ENCODE measurements at regions not wholly inside any gene's neighbourhood (a gene's known extent, or its start where the extent isn't known, plus 50 kb on each side); places are given as distances from the start of the nearest gene placed in this dataset.

DNA sequence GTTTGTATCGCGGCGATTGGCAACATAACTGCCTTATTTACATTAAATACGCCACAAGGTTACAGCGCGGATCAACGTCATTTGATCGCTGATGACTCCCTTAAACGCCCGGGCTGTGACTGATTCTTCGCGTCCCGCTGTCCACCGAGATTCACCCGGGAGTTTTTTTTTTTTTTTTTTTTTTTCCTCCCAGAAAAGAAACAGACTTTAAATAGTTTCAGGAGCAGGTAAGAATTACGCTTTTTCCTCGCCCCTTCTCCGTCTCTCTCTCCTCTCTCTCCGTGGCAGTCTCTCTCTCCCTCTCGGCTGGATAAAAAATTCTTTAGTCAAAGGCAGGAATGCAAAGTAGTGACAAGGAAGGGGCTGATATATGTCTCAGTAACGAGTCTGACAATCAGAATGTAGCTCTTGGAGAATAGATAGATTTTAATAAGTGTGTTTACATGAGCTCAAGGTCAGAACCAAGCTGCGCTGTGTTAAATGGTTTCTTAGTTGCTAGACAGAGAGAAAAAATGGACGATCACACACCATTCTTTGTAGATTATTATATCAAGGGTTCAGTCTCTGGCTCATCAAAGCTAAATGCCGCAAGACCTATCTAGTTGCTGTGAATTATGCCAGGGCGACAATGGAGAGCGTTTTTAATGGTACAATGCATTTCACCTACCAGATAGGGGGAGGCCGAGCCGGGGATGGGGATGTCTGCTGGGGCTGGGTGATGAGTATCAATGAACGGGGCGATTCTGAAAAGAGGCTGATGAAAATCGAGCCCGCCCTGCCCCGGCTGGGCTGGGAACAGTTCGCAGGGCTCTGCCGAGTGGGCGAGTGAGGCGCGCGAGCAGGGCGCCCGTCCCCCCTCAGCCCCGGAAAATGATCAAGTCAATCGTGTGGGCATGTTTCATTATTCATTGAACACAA, 147.2 kb upstream of the ZNF536 start:
- Histone ChIP-seq H3K9me3 (ENCODE audit: control insufficient read depth in 4 of 4, low read length in 3 of 4) (no peaks in the 10 kb centered on the region), H3K36me3 (ENCODE audit: control insufficient read depth in 4 of 4, insufficient read depth in 3 of 4, low read depth in 1 of 4, low read length in 3 of 4) (no peaks in the 10 kb centered on the region), H3K4me1 (ENCODE audit: control insufficient read depth in 4 of 4, insufficient read depth in 4 of 4, low read length in 3 of 4) (peaks cover 14 to 32% (median 25%) of the 10 kb centered on the region in 4 donors), H3K9ac (ENCODE audit: low read depth in 1 of 2, low read length in 2 of 2) (no peak overlapping the region), H3K27me3 (ENCODE audit: control insufficient read depth in 4 of 4, insufficient read depth in 4 of 4, low read length in 3 of 4) (peaks cover 2 to 20% (median 7%) of the 10 kb centered on the region in 4 donors), H3K27ac (ENCODE audit: low read depth in 1 of 2, low read length in 2 of 2) (no peak overlapping the region), H3K4me3 (ENCODE audit: low read depth in 1 of 3, low read length in 3 of 3) (peak overlapping the region in 1 of 3 donors; percentile 70)
- no peak for TF ChIP-seq SP1 (IDR thresholded peaks at IDR 0.05)
- WGBS: 4% methylated on average over 43 of the region's 43 CpGs
- no peak for DNase-seq (ENCODE audit: low spot score)

DNA sequence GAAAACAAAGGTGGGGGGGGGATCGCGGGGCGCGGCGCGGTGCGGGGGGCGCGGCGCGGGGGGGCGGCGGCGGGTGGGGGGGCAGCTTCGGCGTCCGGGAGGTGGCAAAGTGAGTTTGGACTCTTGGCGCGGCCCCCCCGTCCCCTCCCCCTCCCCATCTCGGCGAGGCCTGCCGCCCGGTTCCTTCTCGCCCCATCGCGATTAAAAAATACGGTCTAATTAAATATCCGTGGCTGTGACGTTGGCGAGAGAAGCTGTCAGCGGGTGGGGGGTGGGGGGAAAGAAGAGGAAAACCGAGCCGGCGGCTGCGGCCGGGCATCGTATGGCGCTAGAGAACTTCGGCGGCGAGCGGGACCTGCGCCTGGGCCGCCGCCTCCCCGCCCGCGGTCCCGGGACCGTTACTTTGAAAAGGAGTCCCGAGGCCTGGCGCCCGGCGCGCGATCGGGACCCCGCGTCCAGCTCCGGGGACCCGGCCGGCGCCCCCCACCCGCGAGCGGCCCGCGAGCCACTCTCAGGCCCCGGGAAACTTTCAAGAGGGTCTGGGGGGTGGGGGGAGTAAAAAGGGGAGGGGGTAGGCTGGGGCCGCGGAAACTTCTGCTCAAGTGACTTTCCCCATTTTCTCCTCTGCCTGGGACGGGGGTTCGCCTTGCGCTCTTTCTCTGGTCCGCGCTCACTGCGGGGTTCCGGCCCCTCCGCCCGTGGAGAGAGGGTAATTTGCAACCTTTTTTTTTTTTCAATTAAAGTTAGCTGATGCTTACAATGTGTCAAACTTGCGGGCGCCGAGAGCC, 146.3 kb upstream of the ZNF536 start:
- H3K4me1 ChIP-seq (ENCODE audit: control insufficient read depth in 4 of 4, insufficient read depth in 4 of 4, low read length in 3 of 4): peaks cover 14 to 32% (median 25%) of the 10 kb centered on the region in 4 donors
- H3K27ac ChIP-seq (ENCODE audit: low read depth in 1 of 2, low read length in 2 of 2): no peak overlapping the region
- no peak for DNase-seq (ENCODE audit: low spot score)
- peak overlapping the region in 1 of 3 donors; percentile 70 for H3K4me3 ChIP-seq (ENCODE audit: low read depth in 1 of 3, low read length in 3 of 3)
- H3K9ac ChIP-seq (ENCODE audit: low read depth in 1 of 2, low read length in 2 of 2): no peak overlapping the region
- WGBS: 4% methylated on average over 84 of the region's 84 CpGs
- H3K9me3 ChIP-seq (ENCODE audit: control insufficient read depth in 4 of 4, low read length in 3 of 4): no peaks in the 10 kb centered on the region
- H3K27me3 ChIP-seq (ENCODE audit: control insufficient read depth in 4 of 4, insufficient read depth in 4 of 4, low read length in 3 of 4): peaks cover 2 to 20% (median 6%) of the 10 kb centered on the region in 4 donors
- TF ChIP-seq MAX (IDR thresholded peaks at IDR 0.05): no peak
- TF ChIP-seq GABPA (IDR thresholded peaks at IDR 0.05 in 1 of 2, conservative IDR thresholded peaks at IDR 0.05 in 1 of 2): no peak
- TF ChIP-seq, protein P1, sequence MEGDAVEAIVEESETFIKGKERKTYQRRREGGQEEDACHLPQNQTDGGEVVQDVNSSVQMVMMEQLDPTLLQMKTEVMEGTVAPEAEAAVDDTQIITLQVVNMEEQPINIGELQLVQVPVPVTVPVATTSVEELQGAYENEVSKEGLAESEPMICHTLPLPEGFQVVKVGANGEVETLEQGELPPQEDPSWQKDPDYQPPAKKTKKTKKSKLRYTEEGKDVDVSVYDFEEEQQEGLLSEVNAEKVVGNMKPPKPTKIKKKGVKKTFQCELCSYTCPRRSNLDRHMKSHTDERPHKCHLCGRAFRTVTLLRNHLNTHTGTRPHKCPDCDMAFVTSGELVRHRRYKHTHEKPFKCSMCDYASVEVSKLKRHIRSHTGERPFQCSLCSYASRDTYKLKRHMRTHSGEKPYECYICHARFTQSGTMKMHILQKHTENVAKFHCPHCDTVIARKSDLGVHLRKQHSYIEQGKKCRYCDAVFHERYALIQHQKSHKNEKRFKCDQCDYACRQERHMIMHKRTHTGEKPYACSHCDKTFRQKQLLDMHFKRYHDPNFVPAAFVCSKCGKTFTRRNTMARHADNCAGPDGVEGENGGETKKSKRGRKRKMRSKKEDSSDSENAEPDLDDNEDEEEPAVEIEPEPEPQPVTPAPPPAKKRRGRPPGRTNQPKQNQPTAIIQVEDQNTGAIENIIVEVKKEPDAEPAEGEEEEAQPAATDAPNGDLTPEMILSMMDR (IDR thresholded peaks at IDR 0.05; ENCODE audit: low read depth, low read length, missing input control): no peak
- TF ChIP-seq RAD21 (IDR thresholded peaks at IDR 0.05): no peak
- no peak for TF ChIP-seq JUND (IDR thresholded peaks at IDR 0.05)
- no peak for TF ChIP-seq EGR1 (IDR thresholded peaks at IDR 0.05; ENCODE audit: low read depth in 2 of 2)
- TF ChIP-seq NR2F2 (IDR thresholded peaks at IDR 0.05): no peak
- no peak for TF ChIP-seq FOXA1 (IDR thresholded peaks at IDR 0.05)
- no peak for TF ChIP-seq SP1 (IDR thresholded peaks at IDR 0.05)
- no peak for TF ChIP-seq FOXA2 (IDR thresholded peaks at IDR 0.05)
- H3K36me3 ChIP-seq (ENCODE audit: control insufficient read depth in 4 of 4, insufficient read depth in 3 of 4, low read depth in 1 of 4, low read length in 3 of 4): no peaks in the 10 kb centered on the region

- Histone ChIP-seq H3K4me3 (ENCODE audit: low read depth in 1 of 3, low read length in 3 of 3) (peak overlapping the region in 1 of 3 donors; percentile 70), H3K9ac (ENCODE audit: low read depth in 1 of 2, low read length in 2 of 2) (no peak overlapping the region), H3K9me3 (ENCODE audit: control insufficient read depth in 4 of 4, low read length in 3 of 4) (no peaks in the 10 kb centered on the region), H3K27ac (ENCODE audit: low read depth in 1 of 2, low read length in 2 of 2) (no peak overlapping the region), H3K4me1 (ENCODE audit: control insufficient read depth in 4 of 4, insufficient read depth in 4 of 4, low read length in 3 of 4) (peaks cover 14 to 32% (median 25%) of the 10 kb centered on the region in 4 donors), H3K27me3 (ENCODE audit: control insufficient read depth in 4 of 4, insufficient read depth in 4 of 4, low read length in 3 of 4) (peaks cover 2 to 17% (median 6%) of the 10 kb centered on the region in 4 donors), H3K36me3 (ENCODE audit: control insufficient read depth in 4 of 4, insufficient read depth in 3 of 4, low read depth in 1 of 4, low read length in 3 of 4) (no peaks in the 10 kb centered on the region)
- no peak for DNase-seq (ENCODE audit: low spot score)
- WGBS: 5% methylated on average over 29 of the region's 29 CpGs
- no peak for TF ChIP-seq SP1 (IDR thresholded peaks at IDR 0.05)
- no peak for TF ChIP-seq GABPA (IDR thresholded peaks at IDR 0.05 in 1 of 2, conservative IDR thresholded peaks at IDR 0.05 in 1 of 2)
- no peak for TF ChIP-seq TAF1 (conservative IDR thresholded peaks at IDR 0.05)
- TF ChIP-seq, protein P2, sequence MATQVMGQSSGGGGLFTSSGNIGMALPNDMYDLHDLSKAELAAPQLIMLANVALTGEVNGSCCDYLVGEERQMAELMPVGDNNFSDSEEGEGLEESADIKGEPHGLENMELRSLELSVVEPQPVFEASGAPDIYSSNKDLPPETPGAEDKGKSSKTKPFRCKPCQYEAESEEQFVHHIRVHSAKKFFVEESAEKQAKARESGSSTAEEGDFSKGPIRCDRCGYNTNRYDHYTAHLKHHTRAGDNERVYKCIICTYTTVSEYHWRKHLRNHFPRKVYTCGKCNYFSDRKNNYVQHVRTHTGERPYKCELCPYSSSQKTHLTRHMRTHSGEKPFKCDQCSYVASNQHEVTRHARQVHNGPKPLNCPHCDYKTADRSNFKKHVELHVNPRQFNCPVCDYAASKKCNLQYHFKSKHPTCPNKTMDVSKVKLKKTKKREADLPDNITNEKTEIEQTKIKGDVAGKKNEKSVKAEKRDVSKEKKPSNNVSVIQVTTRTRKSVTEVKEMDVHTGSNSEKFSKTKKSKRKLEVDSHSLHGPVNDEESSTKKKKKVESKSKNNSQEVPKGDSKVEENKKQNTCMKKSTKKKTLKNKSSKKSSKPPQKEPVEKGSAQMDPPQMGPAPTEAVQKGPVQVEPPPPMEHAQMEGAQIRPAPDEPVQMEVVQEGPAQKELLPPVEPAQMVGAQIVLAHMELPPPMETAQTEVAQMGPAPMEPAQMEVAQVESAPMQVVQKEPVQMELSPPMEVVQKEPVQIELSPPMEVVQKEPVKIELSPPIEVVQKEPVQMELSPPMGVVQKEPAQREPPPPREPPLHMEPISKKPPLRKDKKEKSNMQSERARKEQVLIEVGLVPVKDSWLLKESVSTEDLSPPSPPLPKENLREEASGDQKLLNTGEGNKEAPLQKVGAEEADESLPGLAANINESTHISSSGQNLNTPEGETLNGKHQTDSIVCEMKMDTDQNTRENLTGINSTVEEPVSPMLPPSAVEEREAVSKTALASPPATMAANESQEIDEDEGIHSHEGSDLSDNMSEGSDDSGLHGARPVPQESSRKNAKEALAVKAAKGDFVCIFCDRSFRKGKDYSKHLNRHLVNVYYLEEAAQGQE (IDR thresholded peaks at IDR 0.05): no peak
- TF ChIP-seq HNF4G (IDR thresholded peaks at IDR 0.05): no peak
- TF ChIP-seq FOXA2 (IDR thresholded peaks at IDR 0.05): no peak
- no peak for TF ChIP-seq EGR1 (IDR thresholded peaks at IDR 0.05; ENCODE audit: low read depth in 2 of 2)
- TF ChIP-seq, protein P3, sequence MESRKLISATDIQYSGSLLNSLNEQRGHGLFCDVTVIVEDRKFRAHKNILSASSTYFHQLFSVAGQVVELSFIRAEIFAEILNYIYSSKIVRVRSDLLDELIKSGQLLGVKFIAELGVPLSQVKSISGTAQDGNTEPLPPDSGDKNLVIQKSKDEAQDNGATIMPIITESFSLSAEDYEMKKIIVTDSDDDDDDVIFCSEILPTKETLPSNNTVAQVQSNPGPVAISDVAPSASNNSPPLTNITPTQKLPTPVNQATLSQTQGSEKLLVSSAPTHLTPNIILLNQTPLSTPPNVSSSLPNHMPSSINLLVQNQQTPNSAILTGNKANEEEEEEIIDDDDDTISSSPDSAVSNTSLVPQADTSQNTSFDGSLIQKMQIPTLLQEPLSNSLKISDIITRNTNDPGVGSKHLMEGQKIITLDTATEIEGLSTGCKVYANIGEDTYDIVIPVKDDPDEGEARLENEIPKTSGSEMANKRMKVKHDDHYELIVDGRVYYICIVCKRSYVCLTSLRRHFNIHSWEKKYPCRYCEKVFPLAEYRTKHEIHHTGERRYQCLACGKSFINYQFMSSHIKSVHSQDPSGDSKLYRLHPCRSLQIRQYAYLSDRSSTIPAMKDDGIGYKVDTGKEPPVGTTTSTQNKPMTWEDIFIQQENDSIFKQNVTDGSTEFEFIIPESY (IDR thresholded peaks at IDR 0.05): no peak
- TF ChIP-seq FOXA1 (IDR thresholded peaks at IDR 0.05): no peak
These were observed 145.6 kb upstream of the ZNF536 start for GRCh38 chr19:30226464-30227011.

All from liver (tissue), 8 donors.